Right lobe of liver (tissue), 4 donors: ENCODE measurements at regions not wholly inside any gene's neighbourhood (a gene's known extent, or its start where the extent isn't known, plus 50 kb on each side); places are given as distances from the start of the nearest gene placed in this dataset.

Experiments used
- POLR2A ChIP-seq: fragments of 450-650 bp; IDR thresholded peaks from one replicate; pipeline ENCODE4 v1.6.1; 2017; ENCODE audit warnings: antibody characterized with exemption, mild to moderate bottlenecking
- TF ChIP-seq, protein P1 (sequence below), 4 donors: fragments of 200-600 bp in 3 of 4; fragments of 450-650 bp in 1 of 4; IDR thresholded peaks; one replicate each; pipeline versions ENCODE4 v1.5.1 to v1.8.0; 2016 to 2022; ENCODE audit warnings: antibody characterized with exemption in 4 of 4, mild to moderate bottlenecking in 2 of 4
- donor health status: DM: no; HTN: no; CAD: no.
- donor health status: DM: no; HTN: no; CAD: no.
- donor health status: DM: no; HTN: yes; CAD: no.

DNA sequence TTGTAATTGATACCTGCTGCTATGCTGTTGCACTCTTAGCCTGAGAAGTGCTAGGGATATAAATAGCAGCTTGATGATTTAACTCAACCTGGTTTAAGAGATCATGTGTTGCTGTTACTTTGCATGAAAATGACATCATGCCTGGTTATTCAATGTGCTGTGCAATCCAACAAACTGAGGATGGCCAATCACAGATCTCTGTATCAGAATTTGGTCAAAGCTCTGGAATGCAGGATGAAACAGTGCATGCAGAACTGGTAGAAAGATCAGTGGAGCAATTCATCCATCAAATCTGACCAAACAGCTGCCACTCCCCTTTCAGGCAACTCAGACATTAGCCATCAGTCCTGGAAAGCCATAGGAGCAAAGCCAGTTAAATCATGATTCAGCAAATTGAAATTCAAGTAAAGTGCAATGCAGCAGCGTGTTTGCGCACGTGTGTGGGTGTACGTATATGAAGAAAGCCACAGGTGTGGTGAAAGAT, 160.3 kb upstream of the RASGEF1B start:
- peak; percentile 37 for TF ChIP-seq POLR2A
- TF ChIP-seq, protein P1, sequence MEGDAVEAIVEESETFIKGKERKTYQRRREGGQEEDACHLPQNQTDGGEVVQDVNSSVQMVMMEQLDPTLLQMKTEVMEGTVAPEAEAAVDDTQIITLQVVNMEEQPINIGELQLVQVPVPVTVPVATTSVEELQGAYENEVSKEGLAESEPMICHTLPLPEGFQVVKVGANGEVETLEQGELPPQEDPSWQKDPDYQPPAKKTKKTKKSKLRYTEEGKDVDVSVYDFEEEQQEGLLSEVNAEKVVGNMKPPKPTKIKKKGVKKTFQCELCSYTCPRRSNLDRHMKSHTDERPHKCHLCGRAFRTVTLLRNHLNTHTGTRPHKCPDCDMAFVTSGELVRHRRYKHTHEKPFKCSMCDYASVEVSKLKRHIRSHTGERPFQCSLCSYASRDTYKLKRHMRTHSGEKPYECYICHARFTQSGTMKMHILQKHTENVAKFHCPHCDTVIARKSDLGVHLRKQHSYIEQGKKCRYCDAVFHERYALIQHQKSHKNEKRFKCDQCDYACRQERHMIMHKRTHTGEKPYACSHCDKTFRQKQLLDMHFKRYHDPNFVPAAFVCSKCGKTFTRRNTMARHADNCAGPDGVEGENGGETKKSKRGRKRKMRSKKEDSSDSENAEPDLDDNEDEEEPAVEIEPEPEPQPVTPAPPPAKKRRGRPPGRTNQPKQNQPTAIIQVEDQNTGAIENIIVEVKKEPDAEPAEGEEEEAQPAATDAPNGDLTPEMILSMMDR (IDR thresholded peaks at IDR 0.05): no peak
